HG02870 (cell line): ENCODE measurements at regions not wholly inside any gene's neighbourhood (a gene's known extent, or its start where the extent isn't known, plus 50 kb on each side); places are given as distances from the start of the nearest gene placed in this dataset.
"Not testable (repeated sequence)": the region's sequence is repeated elsewhere in the genome, so short reads cannot be mapped to it uniquely, and the experiment has no call there.

ENCODE experiments used
- ATAC-seq: cut with Tn5 transposase; IDR thresholded peaks from one replicate; pipeline ENCODE4 v1.9.1; 2021; ENCODE audit warnings: mild to moderate bottlenecking, moderate library complexity; ENCODE audit not compliant: unreplicated experiment

GRCh38 chr7:132030086-132030568 is 473.7 kb upstream of the PODXL start:
- ATAC-seq: no peak

- ATAC-seq: no peak
These were observed 473.1 kb upstream of the PODXL start for GRCh38 chr7:132029369-132030085.

GRCh38 chr7:132028144-132028920 is 471.9 kb upstream of the PODXL start:
- no peak for ATAC-seq

- no peak for ATAC-seq
These were observed 467.9 kb upstream of the PODXL start for GRCh38 chr7:132024290-132024689.

GRCh38 chr7:132023466-132023865 is 467.0 kb upstream of the PODXL start:
- ATAC-seq: no peak

GRCh38 chr7:132022188-132022587 is 465.8 kb upstream of the PODXL start:
- no peak for ATAC-seq

- no peak for ATAC-seq
These were observed 463.3 kb upstream of the PODXL start for GRCh38 chr7:132019703-132020102.

GRCh38 chr7:132009778-132010177 is 453.4 kb upstream of the PODXL start:
- ATAC-seq: no peak

- ATAC-seq: no peak
These were observed 448.1 kb upstream of the PODXL start for GRCh38 chr7:132004529-132004928.

GRCh38 chr7:132002343-132002968 is 446.0 kb upstream of the PODXL start:
- ATAC-seq: no peak

- no peak for ATAC-seq
These were observed 444.7 kb upstream of the PODXL start for GRCh38 chr7:132001146-132001545.

GRCh38 chr7:131999193-131999592 is 442.8 kb upstream of the PODXL start:
- ATAC-seq: no peak

- no peak for ATAC-seq
These were observed 438.9 kb upstream of the PODXL start for GRCh38 chr7:131995324-131995723.

- not testable (repeated sequence) for ATAC-seq
These were observed 424.6 kb upstream of the PODXL start for GRCh38 chr7:131981069-131981468.

- ATAC-seq: not testable (repeated sequence)
These were observed 421.7 kb upstream of the PODXL start for GRCh38 chr7:131978118-131978517.

GRCh38 chr7:131976411-131976810 is 420.0 kb upstream of the PODXL start:
- ATAC-seq: no peak

GRCh38 chr7:131974671-131975070 is 418.2 kb upstream of the PODXL start:
- ATAC-seq: no peak

- no peak for ATAC-seq
These were observed 415.8 kb upstream of the PODXL start for GRCh38 chr7:131972251-131972650.

- no peak for ATAC-seq
These were observed 414.2 kb upstream of the PODXL start for GRCh38 chr7:131970602-131971001.

- no peak for ATAC-seq
These were observed 413.1 kb upstream of the PODXL start for GRCh38 chr7:131969560-131969959.

- no peak for ATAC-seq
These were observed 410.8 kb upstream of the PODXL start for GRCh38 chr7:131967216-131967730.
